GM08714 (cell line): ENCODE measurements at regions not wholly inside any gene's neighbourhood (a gene's known extent, or its start where the extent isn't known, plus 50 kb on each side); places are given as distances from the start of the nearest gene placed in this dataset.
A peak's percentile ranks its signal among the peaks of the same experiment; 100 is the strongest.

Experiments
- H3K4me3 ChIP-seq: fragments of 200-500 bp; sonication (Bioruptor generic); 2 replicates; pipeline ENCODE4 v1.5.1; 2014; ENCODE audit warnings: mild to moderate bottlenecking, low read length, inconsistent platforms
- ZNF274 ChIP-seq: IDR thresholded peaks from 2 replicates; pipeline ENCODE4 v1.6.1; 2012; ENCODE audit warnings: mild to moderate bottlenecking, low read depth, low read length

DNA sequence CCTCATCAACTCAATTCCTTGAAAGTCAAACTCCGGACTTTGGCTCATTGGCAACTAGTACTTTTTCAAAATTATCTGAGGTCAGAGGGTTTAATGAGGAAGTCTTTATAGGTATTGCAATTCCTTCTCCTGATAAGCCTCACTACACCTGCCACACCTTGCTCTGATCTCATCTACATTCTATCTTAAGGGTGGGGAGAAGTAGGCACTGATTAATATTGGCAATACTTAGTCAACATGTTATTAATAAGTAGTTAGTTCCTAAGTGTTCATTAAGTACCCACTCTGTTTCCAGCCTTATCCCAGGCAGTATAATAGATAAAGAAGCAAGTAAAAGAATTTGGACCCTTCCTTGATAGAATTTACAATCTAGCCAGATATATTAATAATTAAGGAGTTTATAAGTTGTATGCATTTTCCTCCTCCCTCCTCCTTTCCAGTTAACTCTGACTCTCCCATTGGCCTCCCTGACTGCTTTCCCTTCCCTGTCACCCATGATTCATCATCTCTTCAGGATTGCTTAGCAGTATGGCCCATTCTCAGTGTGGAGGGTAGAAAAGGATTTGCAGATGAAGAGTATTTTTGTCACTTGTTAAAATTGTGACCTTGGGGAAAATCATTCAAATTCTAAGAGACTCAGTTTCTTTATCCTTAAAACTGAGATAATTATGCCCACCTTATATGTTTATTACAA, 231.0 kb upstream of the ATP2B1 start:
- H3K4me3 ChIP-seq = no peak overlapping the region
- TF ChIP-seq ZNF274 = no peak

DNA sequence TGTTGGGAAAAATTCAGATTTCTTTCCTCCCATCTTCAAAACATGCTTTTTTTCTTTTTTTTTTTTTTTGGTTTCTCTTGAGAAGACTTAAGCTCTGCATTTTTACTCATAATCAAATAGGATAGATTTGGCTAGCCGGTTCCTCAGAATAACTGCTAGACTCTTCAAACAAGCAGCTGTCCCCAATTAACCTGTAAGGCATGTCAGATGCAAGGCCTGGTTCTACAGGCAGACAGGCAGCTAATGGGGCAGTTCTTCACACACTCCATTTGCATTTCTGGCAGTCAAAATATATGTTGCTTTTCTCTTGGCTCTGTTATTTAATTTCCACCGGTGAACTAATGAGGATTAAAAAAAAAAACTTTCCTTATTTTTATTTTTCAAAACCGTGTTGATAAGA, 228.0 kb upstream of the ATP2B1 start:
- no peak for TF ChIP-seq ZNF274
- no peak overlapping the region for H3K4me3 ChIP-seq

DNA sequence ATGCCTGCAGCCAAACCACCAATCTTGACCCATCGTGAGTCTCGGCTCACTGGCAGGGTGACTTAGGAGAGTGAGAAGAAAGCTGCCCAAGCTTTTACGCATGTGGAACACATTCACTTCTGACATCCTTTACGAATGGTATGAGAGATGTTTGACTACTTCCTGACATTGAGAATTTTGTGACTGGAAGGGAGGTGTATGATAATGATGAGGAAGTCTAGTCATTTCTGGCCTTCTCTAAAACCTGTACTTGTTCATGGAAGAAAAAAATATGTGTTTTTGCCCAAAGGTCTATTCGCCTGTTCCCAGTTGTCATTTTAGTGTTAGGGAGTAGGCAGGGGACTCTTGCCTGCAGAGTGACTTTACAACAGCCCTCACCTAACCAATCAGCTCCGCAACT, 227.2 kb upstream of the ATP2B1 start:
- no peak for TF ChIP-seq ZNF274
- H3K4me3 ChIP-seq = no peak overlapping the region

DNA sequence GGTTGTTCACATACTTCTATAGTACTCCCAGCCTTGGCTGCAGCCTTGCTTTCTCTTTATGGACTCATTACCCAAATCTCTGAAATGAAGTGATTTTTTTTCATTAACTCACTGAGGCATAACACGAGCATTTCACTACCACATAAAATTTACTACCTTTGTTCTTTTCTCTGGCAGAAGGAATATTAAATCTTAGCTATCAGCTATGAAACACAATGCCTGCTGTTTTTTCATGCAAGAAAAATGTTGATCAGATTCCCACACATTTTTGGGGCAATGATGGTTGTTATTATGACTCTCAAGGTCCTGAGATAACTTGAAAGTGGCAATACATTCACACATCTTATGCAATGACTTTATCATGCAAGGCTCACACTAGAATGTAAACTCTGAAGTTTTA, 225.3 kb upstream of the ATP2B1 start:
- no peak for TF ChIP-seq ZNF274
- H3K4me3 ChIP-seq = no peak overlapping the region

DNA sequence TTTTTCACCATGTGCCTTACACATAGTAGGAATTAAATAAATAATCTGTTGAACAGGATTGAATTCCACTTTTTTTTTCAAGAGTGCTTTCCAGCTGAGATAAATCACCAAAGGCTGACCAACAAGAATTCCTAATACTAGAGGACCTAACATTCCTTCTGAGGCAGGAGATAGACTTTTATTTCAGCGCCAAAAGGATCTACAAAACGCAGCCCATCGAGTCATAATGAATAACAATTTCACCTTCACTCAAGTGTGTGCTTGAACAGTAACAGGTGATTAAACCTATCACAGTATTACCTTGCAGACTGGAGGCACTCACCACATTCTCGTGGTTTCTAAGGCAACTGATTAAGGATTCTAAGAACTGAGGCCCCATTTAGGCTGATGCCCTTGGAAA, 224.3 kb upstream of the ATP2B1 start:
- no peak overlapping the region for H3K4me3 ChIP-seq
- no peak for TF ChIP-seq ZNF274

DNA sequence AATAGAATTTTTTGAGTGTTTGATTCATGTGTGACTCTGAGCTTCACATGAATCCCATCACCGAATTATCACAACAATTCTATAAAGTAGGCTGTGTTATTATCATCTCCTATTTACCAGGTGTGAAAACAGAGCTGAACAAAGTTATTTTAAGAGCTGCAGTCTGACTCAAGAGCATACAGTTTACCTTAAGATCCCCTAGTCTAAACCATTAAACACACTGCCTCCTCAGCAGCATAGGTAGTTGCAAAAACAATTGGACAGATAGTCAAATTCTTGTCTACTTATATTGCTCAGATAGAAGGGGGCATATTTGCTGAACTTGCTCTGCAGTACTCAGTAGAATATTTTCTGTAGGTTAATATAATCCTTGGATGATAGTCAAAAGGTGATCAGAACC, 219.8 kb upstream of the ATP2B1 start:
- no peak for TF ChIP-seq ZNF274
- H3K4me3 ChIP-seq = peak overlapping the region; percentile 28; the same call in 1 of the 2 replicates

DNA sequence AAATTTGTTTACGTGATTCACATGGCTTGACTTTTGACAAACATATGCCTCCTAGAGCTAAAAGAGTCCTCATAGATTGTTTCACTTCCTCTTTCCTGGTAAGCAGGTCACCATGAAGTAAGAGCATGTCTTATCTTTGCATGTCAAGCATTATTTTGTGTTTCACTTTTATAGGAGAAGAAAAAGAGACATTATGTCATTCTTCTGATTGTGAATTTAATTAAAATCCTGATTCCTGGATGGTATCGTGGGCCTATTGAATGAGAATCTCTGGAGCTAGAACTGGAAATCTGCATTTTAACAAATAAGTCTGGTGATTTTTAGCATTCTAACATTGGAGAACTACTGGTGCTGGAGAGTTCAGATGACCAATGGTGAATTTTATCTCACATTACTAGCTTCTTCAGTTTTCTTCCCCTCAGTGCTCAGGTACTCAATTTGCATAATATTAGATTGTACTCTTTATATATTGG, 218.6 kb upstream of the ATP2B1 start:
- peak overlapping the region; percentile 41; the same call in 1 of the 2 replicates for H3K4me3 ChIP-seq
- TF ChIP-seq ZNF274 = no peak

DNA sequence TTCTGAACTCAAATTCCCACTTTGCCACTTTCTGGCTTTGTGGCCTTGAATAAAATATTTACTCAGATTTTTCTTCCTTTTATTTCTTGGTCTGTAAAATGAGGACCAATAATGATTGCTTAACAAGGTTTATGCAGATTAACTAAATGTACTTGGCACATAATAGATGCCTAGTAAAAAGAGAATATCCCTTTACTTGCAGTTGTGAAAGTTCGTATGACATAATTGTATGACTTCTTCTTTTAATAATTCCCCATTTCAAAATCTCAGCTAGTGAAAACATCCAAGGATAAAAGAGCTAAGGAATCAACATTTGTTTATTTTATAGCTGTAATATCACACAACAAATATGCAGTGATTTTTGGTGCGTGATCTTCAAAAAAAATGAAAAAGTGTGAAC, 215.6 kb upstream of the ATP2B1 start:
- no peak overlapping the region for H3K4me3 ChIP-seq
- no peak for TF ChIP-seq ZNF274

DNA sequence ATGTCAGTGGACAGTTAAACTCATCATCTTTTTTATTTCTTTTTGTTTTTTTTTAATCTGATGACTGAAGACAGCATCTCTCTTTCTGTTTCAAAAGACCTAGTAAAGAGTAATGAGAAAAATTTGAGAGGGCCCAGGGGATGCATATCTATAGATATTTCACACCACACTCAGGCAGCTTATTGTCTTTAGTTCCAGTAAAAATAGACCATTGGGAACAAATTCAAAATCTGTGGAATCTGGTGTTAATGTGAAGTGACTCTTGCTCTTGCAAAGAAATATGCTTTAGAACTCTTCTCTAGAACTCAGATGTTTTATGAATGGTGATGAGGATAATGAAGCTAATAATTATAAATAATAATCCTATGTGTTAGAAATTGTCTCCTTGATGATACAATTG, 214.5 kb upstream of the ATP2B1 start:
- TF ChIP-seq ZNF274 = no peak
- H3K4me3 ChIP-seq = no peak overlapping the region

DNA sequence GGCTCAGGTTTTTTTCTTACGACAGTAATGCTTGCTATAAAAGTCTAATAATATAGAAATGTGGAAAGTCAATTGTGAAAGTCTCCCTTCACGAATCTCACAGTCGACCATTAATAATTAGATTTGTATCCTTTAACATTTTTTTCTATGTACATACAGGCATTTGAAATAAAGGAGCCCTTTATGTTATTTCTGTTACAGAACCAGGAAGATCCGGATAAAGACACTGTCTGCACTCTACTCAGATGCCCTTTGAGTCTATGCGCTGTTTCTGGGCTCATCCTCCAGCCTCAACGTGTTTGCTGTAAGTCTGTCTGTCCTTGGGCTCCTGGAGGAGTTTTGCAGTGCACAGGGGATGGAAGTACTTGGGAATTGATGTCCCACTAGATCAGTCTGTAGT, 212.2 kb upstream of the ATP2B1 start:
- H3K4me3 ChIP-seq = no peak overlapping the region
- TF ChIP-seq ZNF274 = no peak

DNA sequence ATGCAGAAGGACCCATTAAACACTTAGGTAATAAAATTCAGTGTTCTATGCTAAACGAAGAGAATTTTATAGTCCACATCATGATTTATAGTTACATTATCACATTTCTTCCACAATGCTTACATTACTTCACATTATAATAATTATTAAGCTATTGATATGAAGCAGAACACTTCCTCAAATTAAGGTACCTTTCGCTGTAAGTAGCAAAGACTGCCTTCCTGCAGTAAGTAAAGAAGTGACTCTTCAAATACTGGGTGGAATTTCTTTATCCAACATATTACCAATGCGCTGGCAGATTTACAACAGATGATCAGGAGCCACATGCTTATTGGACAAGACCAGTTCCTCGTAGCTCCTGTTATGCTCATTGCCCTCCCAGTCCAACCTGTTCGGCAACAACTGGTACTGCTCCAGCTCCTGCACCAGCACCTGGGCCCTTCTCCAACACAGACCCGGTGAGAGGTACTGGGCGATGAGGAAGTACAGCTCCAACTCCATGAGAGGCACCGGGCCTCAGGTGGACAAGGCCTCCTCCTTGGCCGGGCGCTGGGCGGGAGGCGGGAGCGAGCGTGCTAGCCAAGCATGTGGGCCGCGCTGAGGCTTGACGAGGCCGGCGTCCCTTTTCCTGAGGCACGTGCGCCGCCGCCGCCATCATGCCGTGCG, 210.7 kb upstream of the ATP2B1 start:
- TF ChIP-seq ZNF274 = no peak
- H3K4me3 ChIP-seq = no peak overlapping the region

DNA sequence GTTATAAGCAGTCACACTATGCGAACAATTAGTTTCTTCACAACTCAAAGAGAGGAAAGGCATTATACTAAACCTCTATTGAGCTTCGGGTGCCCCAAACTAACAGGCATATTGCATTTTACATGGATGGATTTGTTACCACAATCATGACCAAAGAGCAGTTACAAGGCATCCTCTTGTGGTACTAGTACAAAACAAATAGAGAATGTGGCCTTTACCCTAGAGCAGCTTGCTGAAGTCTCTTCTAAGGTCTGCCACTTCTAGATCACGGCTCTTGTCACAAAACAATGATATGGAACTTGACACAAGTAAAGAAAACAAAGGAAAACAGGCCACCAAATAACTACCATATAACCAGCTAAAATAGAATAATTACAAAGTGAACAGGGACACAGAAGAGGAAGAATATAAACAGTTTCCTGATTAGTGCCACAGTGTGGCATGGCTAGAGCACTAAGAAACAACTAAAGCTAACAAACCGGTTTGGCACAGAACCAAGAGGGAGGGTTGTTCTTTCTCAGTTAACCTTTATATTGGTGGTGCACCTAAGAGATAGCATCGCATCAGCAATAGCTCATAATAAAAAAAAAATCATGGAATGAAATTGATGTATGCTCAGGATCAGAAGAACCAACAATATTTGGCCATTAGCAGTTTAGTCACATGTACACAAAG, 209.7 kb upstream of the ATP2B1 start:
- TF ChIP-seq ZNF274 = no peak
- no peak overlapping the region for H3K4me3 ChIP-seq

DNA sequence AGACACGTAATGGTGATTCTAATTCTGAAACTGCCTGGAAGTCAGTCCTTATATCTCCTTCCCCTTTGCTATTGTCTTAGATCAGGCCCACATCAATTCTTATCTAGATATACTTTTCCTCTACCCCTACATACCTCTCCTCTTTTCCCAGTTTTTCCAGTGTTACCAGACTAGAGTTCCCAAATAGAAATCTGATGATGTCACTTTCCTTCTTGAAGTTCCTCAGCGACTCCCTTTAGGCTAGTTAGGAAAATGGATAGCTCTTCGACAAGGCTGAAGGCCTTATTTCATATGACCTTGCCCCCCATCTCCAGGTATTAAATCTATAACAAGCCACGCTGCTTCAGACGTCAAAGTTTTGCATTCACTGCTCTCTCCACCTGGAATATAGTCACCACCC, 201.1 kb upstream of the ATP2B1 start:
- no peak overlapping the region for H3K4me3 ChIP-seq
- no peak for TF ChIP-seq ZNF274

DNA sequence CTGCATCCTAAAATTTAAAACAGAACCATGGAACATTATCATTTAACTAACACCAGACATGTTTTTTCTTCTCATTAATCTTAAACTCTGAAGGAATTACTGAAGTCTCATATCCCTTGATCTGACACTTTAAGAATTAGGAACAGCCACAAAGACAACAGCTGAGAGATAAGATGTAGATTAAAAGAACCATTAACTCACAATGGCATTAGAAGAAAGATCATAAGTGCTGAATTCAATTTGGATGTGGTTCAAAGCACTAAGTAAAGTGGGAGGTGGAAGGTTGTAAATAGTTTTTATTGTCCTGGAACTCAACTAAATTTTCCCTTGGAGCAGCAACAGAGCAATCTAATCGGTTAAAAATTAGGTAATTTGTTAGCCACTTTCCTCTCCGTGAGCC, 199.0 kb upstream of the ATP2B1 start:
- TF ChIP-seq ZNF274 = no peak
- no peak overlapping the region for H3K4me3 ChIP-seq

DNA sequence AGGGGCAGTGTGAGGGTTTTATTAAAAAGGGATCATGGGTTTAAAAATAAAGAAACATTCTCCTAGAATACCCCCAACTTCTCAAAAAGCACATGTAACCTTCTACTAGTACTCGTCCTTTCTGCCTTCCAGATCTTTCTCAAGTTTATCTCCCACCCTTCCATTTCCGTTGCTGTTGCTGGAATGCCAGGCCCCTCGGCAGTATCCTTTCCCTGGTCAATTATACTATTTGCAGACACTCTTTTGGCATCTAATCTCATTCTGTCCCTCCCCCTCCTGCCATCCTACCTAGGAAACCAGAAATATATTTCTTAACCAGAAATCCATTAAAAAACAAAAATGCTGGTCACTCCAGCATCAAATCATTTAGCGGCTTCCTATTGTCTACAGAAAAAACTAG, 198.2 kb upstream of the ATP2B1 start:
- no peak overlapping the region for H3K4me3 ChIP-seq
- no peak for TF ChIP-seq ZNF274
